GM12878 (cell line): ENCODE measurements at regions not wholly inside any gene's neighbourhood (a gene's known extent, or its start where the extent isn't known, plus 50 kb on each side); places are given as distances from the start of the nearest gene placed in this dataset.
A peak's percentile ranks its signal among the peaks of the same experiment; 100 is the strongest.

ENCODE experiments used
- ATAC-seq: fragments of 200-7000 bp; cut with Tn5 transposase; 3 replicates; pipeline ENCODE4 v1.9.1; 2020; ENCODE audit warnings: mild to moderate bottlenecking, moderate library complexity
- BruUV-seq: library from RNA; stranded (reverse); fragments of 400-500 nt; replicated peaks from 2 replicates; lab custom pipeline; 2021; lab: Mats Ljungman, UMichigan
- CTCF ChIA-PET: fragments of 300-600 bp; sonication (Branson Sonifier 250); formaldehyde crosslinking; extraction: SDS; loops from one replicate; lab custom pipeline; 2021; ENCODE audit warnings: inconsistent platforms; lab: Yijun Ruan, JAX
- POLR2A ChIA-PET: fragments of 350-600 bp; formaldehyde crosslinking; extraction: SDS; loops from one replicate; lab custom pipeline; 2021; ENCODE audit warnings: inconsistent platforms; lab: Charles Lee
- RAD21 ChIA-PET: fragments of 300-600 bp; sonication (Branson Sonifier 250); formaldehyde crosslinking; loops from one replicate; lab custom pipeline; 2023; ENCODE audit warnings: antibody characterized with exemption; ENCODE audit not compliant: unreplicated experiment; lab: Charles Lee
- SMC1A ChIA-PET: fragments of 300-600 bp; sonication (Branson Sonifier 250); formaldehyde crosslinking; loops from one replicate; lab custom pipeline; 2023; ENCODE audit not compliant: unreplicated experiment, uncharacterized antibody; lab: Charles Lee
- DNase-seq: peaks from one replicate; pipeline ENCODE4 v3.0.0-alpha.2; 2011; ENCODE audit warnings: low read depth, low spot score
- FAIRE-seq: peaks from 3 replicates; lab custom pipeline; 2011; peaks lifted over from hg19 to GRCh38; lab: Jason Lieb, UNC
- H2AFZ ChIP-seq: 2 replicates; pipeline ENCODE4 v1.6.0; 2011; ENCODE audit warnings: low read depth, low read length, control low read depth; ENCODE audit not compliant: control insufficient read depth
- H3K27ac ChIP-seq: 2 replicates; pipeline ENCODE4 v1.5.1; 2011; ENCODE audit warnings: control low read depth; ENCODE audit not compliant: control insufficient read depth, insufficient read depth
- H3K27me3 ChIP-seq, 2 experiments: replicated peaks in 1 of 2; 2 replicates each; pipeline versions ENCODE4 v1.6.0 to v1.6.1; 2011; ENCODE audit warnings: low read length in 1 of 2; ENCODE audit not compliant: control insufficient read depth in 2 of 2, insufficient read depth in 2 of 2
- H3K36me3 ChIP-seq, 2 experiments: 2 replicates each; pipeline ENCODE4 v1.5.1; 2011; ENCODE audit warnings: low read length in 1 of 2; ENCODE audit not compliant: control insufficient read depth in 2 of 2, insufficient read depth in 2 of 2
- H3K4me1 ChIP-seq: 2 replicates; pipeline ENCODE4 v1.6.1; 2011; ENCODE audit warnings: mild to moderate bottlenecking, low read length, moderate library complexity, mixed read lengths; ENCODE audit not compliant: control insufficient read depth, insufficient read depth
- H3K4me2 ChIP-seq: 2 replicates; pipeline ENCODE4 v1.6.0; 2011; ENCODE audit warnings: control low read depth; ENCODE audit not compliant: control insufficient read depth, insufficient read depth
- H3K4me3 ChIP-seq: fragments of 200-600 bp; sonication (generic); 2 replicates; pipeline ENCODE4 v1.5.1; 2016
- H3K79me2 ChIP-seq: 2 replicates; pipeline ENCODE4 v1.6.0; 2011; ENCODE audit warnings: low read length; ENCODE audit not compliant: control insufficient read depth, insufficient read depth
- H3K9ac ChIP-seq: 2 replicates; pipeline ENCODE4 v1.8.0; 2011; ENCODE audit warnings: low read length, control low read depth, mixed read lengths; ENCODE audit not compliant: control insufficient read depth, insufficient read depth
- H3K9me3 ChIP-seq: replicated peaks from 3 replicates; pipeline ENCODE4 v1.5.1; 2011; ENCODE audit warnings: mild to moderate bottlenecking, low read length; ENCODE audit not compliant: control insufficient read depth, insufficient read depth
- H4K20me1 ChIP-seq: 2 replicates; pipeline ENCODE4 v1.6.0; 2011; ENCODE audit not compliant: control insufficient read depth, insufficient read depth
- ASH2L ChIP-seq: fragments of 300-600, 200-600 bp; sonication (generic); IDR thresholded peaks from 2 replicates; pipeline ENCODE4 v1.6.1; 2017; ENCODE audit warnings: low read depth, mild to moderate bottlenecking, borderline replicate concordance
- MTA3 ChIP-seq: IDR thresholded peaks from 2 replicates; pipeline ENCODE4 v1.6.1; 2012; ENCODE audit warnings: low read length, inconsistent platforms, borderline replicate concordance
- MXI1 ChIP-seq: fragments of 150-350 bp; IDR thresholded peaks from 2 replicates; pipeline ENCODE4 v1.6.1; 2011; ENCODE audit warnings: low read depth, mild to moderate bottlenecking, inconsistent platforms, low read length, improper control_type of control experiment
- MYC ChIP-seq: IDR thresholded peaks from 2 replicates; pipeline ENCODE4 v1.6.1; 2011; ENCODE audit warnings: mild to moderate bottlenecking, low read length, moderate library complexity, inconsistent platforms; ENCODE audit not compliant: insufficient read depth, insufficient replicate concordance, insufficient read length, severe bottlenecking
- NFYB ChIP-seq: IDR thresholded peaks from 2 replicates; pipeline ENCODE4 v1.6.1; 2011; ENCODE audit warnings: low read depth, mild to moderate bottlenecking, low read length, improper control_type of control experiment, moderate library complexity; ENCODE audit not compliant: insufficient read depth
- RAD21 ChIP-seq: IDR thresholded peaks from 2 replicates; pipeline ENCODE4 v1.6.1; 2011; ENCODE audit warnings: mild to moderate bottlenecking, low read depth, low read length, moderate library complexity; ENCODE audit not compliant: insufficient read depth
- REST ChIP-seq: IDR thresholded peaks from 2 replicates; pipeline ENCODE4 v1.6.1; 2012; ENCODE audit warnings: mild to moderate bottlenecking, low read depth, low read length
- SP1 ChIP-seq: IDR thresholded peaks from one replicate; pipeline ENCODE4 v1.6.1; 2011; ENCODE audit warnings: low read depth, low read length
- SRF ChIP-seq, 2 experiments: IDR thresholded peaks; 2 replicates each; pipeline ENCODE4 v1.6.1; 2011; ENCODE audit warnings: low read depth in 2 of 2, low read length in 2 of 2, mild to moderate bottlenecking in 1 of 2, moderate library complexity in 1 of 2
- TAF1 ChIP-seq: IDR thresholded peaks from 2 replicates; pipeline ENCODE4 v1.6.1; 2011; ENCODE audit warnings: mild to moderate bottlenecking, low read depth, low read length, borderline replicate concordance
- USF1 ChIP-seq: IDR thresholded peaks from 2 replicates; pipeline ENCODE4 v1.6.1; 2011; ENCODE audit warnings: borderline replicate concordance, low read depth, mild to moderate bottlenecking, moderate library complexity, mixed read lengths, low read length; ENCODE audit not compliant: insufficient read depth; ENCODE audit errors: extremely low read length
- ZBTB11 ChIP-seq: fragments of 450-650 bp; formaldehyde crosslinking; IDR thresholded peaks from 2 replicates; pipeline ENCODE4 v1.5.0; 2022; ENCODE audit warnings: mild to moderate bottlenecking, missing genetic modification characterization
- ZZZ3 ChIP-seq: IDR thresholded peaks from 2 replicates; pipeline ENCODE4 v1.6.1; 2011; ENCODE audit warnings: low read depth; ENCODE audit not compliant: control insufficient read depth, insufficient read length
- WGBS: methylation state at CpG from one replicate; pipeline ENCODE4 v1.1.6; 2016; ENCODE audit warnings: low lambda C conversion rate; ENCODE audit not compliant: insufficient replicate concordance, insufficient coverage; ENCODE audit errors: missing lambda C conversion rate; 5-methylcytosine and 5-hydroxymethylcytosine counted together
- in situ Hi-C: fragments of 300-500 bp; cut with MboI; formaldehyde crosslinking; loops from 9 replicates; pipeline ENCODE4 v1.14.3; 2018; ENCODE audit warnings: mixed read lengths
- intact Hi-C: fragments of 100-400 bp; cut with micrococcal nuclease; formaldehyde crosslinking; loops from one replicate; pipeline ENCODE4 v1.14.2; 2022; ENCODE audit not compliant: unreplicated experiment

GRCh38 chr7:131105799-131106680, 221.6 kb upstream of the MKLN1 start:
- in situ Hi-C loops: no loop called here
- SMC1A ChIA-PET: interaction anchor here (0.6 to 5.2 kb wide), 17 partner anchors 10 to 225 kb away, joined by 3 to 49 read pairs (median 4); no protein-coding TSS in a partner anchor
- POLR2A ChIA-PET: interaction anchor here (0.5 to 8.6 kb wide), 9 partner anchors 18 to 356 kb away, joined by 3 to 110 read pairs (median 4); partner anchors contain the start of gene MKLN1
- Histone ChIP-seq H2AFZ (peak overlapping the region; percentile 64), H3K4me2 (peak overlapping the region; percentile 85), H3K79me2 (peaks cover 53% of the 10 kb centered on the region), H3K9me3 (no peaks in the 10 kb centered on the region), H3K4me1 (peaks cover 39% of the 10 kb centered on the region), H4K20me1 (no peaks in the 10 kb centered on the region), H3K4me3 (peak overlapping the region; percentile 90), H3K36me3 (peaks cover 0 to 6% of the 10 kb centered on the region in 2 experiments; a peak in 2 of 4 replicates), H3K27me3 (no peaks in the 10 kb centered on the region), H3K9ac (peak overlapping the region; percentile 92), H3K27ac (peak overlapping the region; percentile 88)
- 2% methylated on average over 76 of the region's 110 CpGs for WGBS
- RAD21 ChIA-PET: interaction anchor here (0.6 to 4.0 kb wide), 18 partner anchors 10 to 317 kb away, joined by 3 to 61 read pairs (median 4); partner anchors contain the start of gene MKLN1
- intact Hi-C loops: loop anchor here (5.0 kb wide), 4 partner anchors 126 to 316 kb away; partner anchors contain the start of gene MKLN1
- DNase-seq (no peak), FAIRE-seq (no peak), ATAC-seq (peak; percentile 52)
- no TSS peak for BruUV-seq
- CTCF ChIA-PET: interaction anchor here (0.8 to 5.7 kb wide), 7 partner anchors 18 to 317 kb away, joined by 3 to 22 read pairs (median 4); no protein-coding TSS in a partner anchor
- TF ChIP-seq MTA3 (no peak), ASH2L (no peak), TAF1 (no peak), SRF (IDR thresholded peaks at IDR 0.05; ENCODE audit: low read depth in 2 of 2, low read length in 2 of 2) (no peak), ZBTB11 (no peak), REST (no peak), ZZZ3 (no peak), MXI1 (peak; percentile 78), SP1 (no peak), NFYB (no peak), USF1 (peak; percentile 80), MYC (no peak), RAD21 (no peak)
